ENCODE measurements at regions not wholly inside any gene's neighbourhood (a gene's known extent, or its start where the extent isn't known, plus 50 kb on each side); places are given as distances from the start of the nearest gene placed in this dataset.

DNA sequence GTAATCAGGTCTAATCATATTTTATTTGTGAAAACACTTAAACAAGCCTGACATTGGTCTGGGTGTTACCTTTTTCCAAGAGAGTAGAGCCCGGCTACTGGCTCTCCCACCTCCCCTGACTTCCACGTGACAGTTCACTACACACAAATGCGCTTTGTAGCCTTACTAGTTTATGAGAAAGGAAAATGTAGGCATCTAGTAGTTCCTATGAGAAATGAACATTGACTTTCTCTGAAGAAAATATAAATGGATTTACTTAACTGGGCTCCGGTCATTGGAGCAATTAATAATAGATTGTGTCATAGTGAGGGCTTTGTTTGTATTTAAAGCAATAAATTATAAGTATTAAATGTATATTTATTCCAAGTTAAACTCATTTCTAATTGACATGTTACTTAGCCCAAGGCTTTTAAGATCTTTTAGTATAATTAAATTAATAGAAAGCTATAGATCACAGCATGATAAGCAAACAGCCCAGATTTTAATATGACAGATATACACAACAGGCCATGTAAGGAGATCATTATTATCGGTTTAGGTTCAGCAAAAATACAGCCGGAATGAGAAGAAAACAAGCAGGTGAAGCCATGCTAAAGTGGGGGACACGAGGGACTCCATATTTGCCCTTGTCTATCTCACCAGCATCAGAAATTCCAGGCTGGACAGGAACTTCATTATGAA, 756.5 kb upstream of the ADAMTS16 start:
- TF ChIP-seq GATA3 (IDR thresholded peaks at IDR 0.05; ENCODE audit: low read depth, low read length) (no peak), GATA2 (IDR thresholded peaks at IDR 0.05; ENCODE audit: low read depth, low read length) (no peak)
